ENCODE measurements at regions not wholly inside any gene's neighbourhood (a gene's known extent, or its start where the extent isn't known, plus 50 kb on each side); places are given as distances from the start of the nearest gene placed in this dataset.

- no peaks in the 10 kb centered on the region for H3K27me3 ChIP-seq (replicated peaks; ENCODE audit: control insufficient read depth, insufficient read depth, low read length)
- intact Hi-C loops (cut with micrococcal nuclease; ENCODE audit: unreplicated experiment) = no loop called here
- BruUV-seq (replicated peaks) = no TSS peak
- DNase-seq = no peak
- H3K36me3 ChIP-seq (ENCODE audit: control insufficient read depth, insufficient read depth, low read length) = no peaks in the 10 kb centered on the region
- Mint-ChIP-seq H3K9me3 (ENCODE audit: unreplicated experiment) (peaks cover 6% of the 10 kb centered on the region), H3K27ac (ENCODE audit: unreplicated experiment) (no peak overlapping the region), H3K27me3 (ENCODE audit: insufficient read depth, unreplicated experiment) (no peaks in the 10 kb centered on the region), H3K4me1 (ENCODE audit: low read depth, unreplicated experiment) (peaks cover 5% of the 10 kb centered on the region), H3K4me3 (ENCODE audit: unreplicated experiment) (no peak overlapping the region), H3K36me3 (ENCODE audit: insufficient read depth, unreplicated experiment) (no peaks in the 10 kb centered on the region)
- peaks cover 7% of the 10 kb centered on the region for H3K4me1 ChIP-seq
- CTCF ChIA-PET = no interaction called here
- no peak for TF ChIP-seq CTCF (IDR thresholded peaks at IDR 0.05; ENCODE audit: insufficient read depth in 1 of 2, low read depth in 1 of 2, low read length in 1 of 2, severe bottlenecking in 1 of 2, unreplicated experiment in 1 of 2)
- H3K9me3 ChIP-seq = peaks cover 3% of the 10 kb centered on the region; the same call in 1 of the 2 replicates
- POLR2A ChIA-PET = interaction anchor here (0.6 kb wide), 1 partner anchor 58 kb away, joined by 5 read pairs; no protein-coding TSS in a partner anchor
- H3K4me3 ChIP-seq (ENCODE audit: low read depth, low read length) = no peak overlapping the region
Observed at GRCh38 chr13:73179650-73180274, 121.0 kb downstream of the KLF5 start.

- POLR2A ChIA-PET = no interaction called here
- Mint-ChIP-seq H3K27ac (ENCODE audit: unreplicated experiment) (no peak overlapping the region), H3K27me3 (ENCODE audit: insufficient read depth, unreplicated experiment) (no peaks in the 10 kb centered on the region), H3K4me3 (ENCODE audit: unreplicated experiment) (no peak overlapping the region), H3K4me1 (ENCODE audit: low read depth, unreplicated experiment) (peaks cover 20% of the 10 kb centered on the region), H3K36me3 (ENCODE audit: insufficient read depth, unreplicated experiment) (peaks cover 5% of the 10 kb centered on the region), H3K9me3 (ENCODE audit: unreplicated experiment) (peaks cover 15% of the 10 kb centered on the region)
- Histone ChIP-seq H3K27me3 (replicated peaks; ENCODE audit: control insufficient read depth, insufficient read depth, low read length) (no peaks in the 10 kb centered on the region), H3K4me3 (ENCODE audit: low read depth, low read length) (no peak overlapping the region), H3K9me3 (peaks cover 3% of the 10 kb centered on the region; the same call in 1 of the 2 replicates), H3K36me3 (ENCODE audit: control insufficient read depth, insufficient read depth, low read length) (no peaks in the 10 kb centered on the region), H3K4me1 (peaks cover 24% of the 10 kb centered on the region)
- no TSS peak for BruUV-seq (replicated peaks)
- intact Hi-C loops (cut with micrococcal nuclease; ENCODE audit: unreplicated experiment) = no loop called here
- CTCF ChIA-PET = no interaction called here
- DNase-seq = no peak
- no peak for TF ChIP-seq CTCF (IDR thresholded peaks at IDR 0.05; ENCODE audit: insufficient read depth in 1 of 2, low read depth in 1 of 2, low read length in 1 of 2, severe bottlenecking in 1 of 2, unreplicated experiment in 1 of 2)
Observed at GRCh38 chr13:73177916-73178565, 119.2 kb downstream of the KLF5 start.

- BruUV-seq (replicated peaks) = no TSS peak
- CTCF ChIA-PET = no interaction called here
Observed at GRCh38 chr13:73177017-73177416, 118.2 kb downstream of the KLF5 start.

More at GRCh38 chr13:73177017-73177416, 118.2 kb downstream of the KLF5 start:
- Histone ChIP-seq H3K9me3 (no peaks in the 10 kb centered on the region), H3K36me3 (ENCODE audit: control insufficient read depth, insufficient read depth, low read length) (no peaks in the 10 kb centered on the region), H3K4me3 (ENCODE audit: low read depth, low read length) (no peak overlapping the region), H3K27me3 (replicated peaks; ENCODE audit: control insufficient read depth, insufficient read depth, low read length) (no peaks in the 10 kb centered on the region), H3K4me1 (peaks cover 34% of the 10 kb centered on the region)
- intact Hi-C loops (cut with micrococcal nuclease; ENCODE audit: unreplicated experiment) = no loop called here
- POLR2A ChIA-PET = no interaction called here
- no peak for TF ChIP-seq CTCF (IDR thresholded peaks at IDR 0.05; ENCODE audit: insufficient read depth in 1 of 2, low read depth in 1 of 2, low read length in 1 of 2, severe bottlenecking in 1 of 2, unreplicated experiment in 1 of 2)
- H3K36me3 Mint-ChIP-seq (ENCODE audit: insufficient read depth, unreplicated experiment) = peaks cover 5% of the 10 kb centered on the region
- no peak for DNase-seq
- no peak overlapping the region for H3K4me3 Mint-ChIP-seq (ENCODE audit: unreplicated experiment)
- H3K27ac Mint-ChIP-seq (ENCODE audit: unreplicated experiment) = no peak overlapping the region
- H3K27me3 Mint-ChIP-seq (ENCODE audit: insufficient read depth, unreplicated experiment) = no peaks in the 10 kb centered on the region
- peaks cover 15% of the 10 kb centered on the region for H3K9me3 Mint-ChIP-seq (ENCODE audit: unreplicated experiment)
- H3K4me1 Mint-ChIP-seq (ENCODE audit: low read depth, unreplicated experiment) = peaks cover 20% of the 10 kb centered on the region

Measured in Caco-2 (cell line).